Fibroblast of skin of back (primary cell): ENCODE measurements at regions not wholly inside any gene's neighbourhood (a gene's known extent, or its start where the extent isn't known, plus 50 kb on each side); places are given as distances from the start of the nearest gene placed in this dataset.

Experiments used
- DNase-seq: peaks from one replicate; pipeline ENCODE4 v3.0.0-alpha.2; 2013

GRCh38 chr5:121752149-121752548 is 99.5 kb upstream of the FTMT start:
- DNase-seq: no peak

GRCh38 chr5:121755266-121755665 is 96.4 kb upstream of the FTMT start:
- no peak for DNase-seq

- DNase-seq: no peak
Measured at GRCh38 chr5:121757753-121758152, 93.9 kb upstream of the FTMT start.

DNA sequence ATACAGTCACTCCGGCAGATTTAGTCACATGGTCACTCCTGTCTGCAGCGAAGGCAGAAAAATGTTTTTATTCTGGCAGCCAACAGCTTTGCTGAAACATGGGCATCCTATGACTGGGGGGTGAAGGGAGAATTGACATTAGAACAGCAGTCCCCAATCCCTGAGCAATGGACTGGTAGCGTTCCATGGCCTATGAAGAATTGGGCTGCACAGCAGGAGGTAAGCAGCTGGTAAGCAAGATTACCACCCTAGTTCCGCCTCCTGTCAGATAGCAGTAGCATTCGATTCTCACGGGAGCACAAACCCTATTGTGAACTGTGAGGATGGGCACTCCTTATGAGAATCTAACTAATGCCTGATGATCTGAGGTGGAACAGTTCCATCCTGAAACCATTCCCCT is 93.1 kb upstream of the FTMT start:
- DNase-seq: no peak

DNA sequence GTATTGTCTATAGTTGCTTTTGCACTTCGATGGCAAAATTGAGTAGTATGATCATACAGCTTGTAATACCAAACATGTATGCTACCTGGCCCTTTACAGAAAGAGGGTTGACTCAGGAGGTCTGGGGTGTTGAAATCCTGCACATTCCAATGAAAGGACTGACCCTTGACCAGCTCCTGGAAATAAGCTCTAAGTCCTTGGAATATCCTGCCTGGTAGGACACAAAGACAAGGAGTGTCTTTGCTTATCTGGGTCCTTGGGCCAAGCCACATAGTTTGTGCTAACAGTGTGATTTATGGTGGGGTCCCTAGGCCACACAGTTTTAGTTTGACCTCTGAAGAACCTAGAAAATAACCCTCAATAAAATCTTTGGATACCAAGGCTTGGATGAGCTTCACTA is 89.3 kb upstream of the FTMT start:
- DNase-seq: no peak

DNA sequence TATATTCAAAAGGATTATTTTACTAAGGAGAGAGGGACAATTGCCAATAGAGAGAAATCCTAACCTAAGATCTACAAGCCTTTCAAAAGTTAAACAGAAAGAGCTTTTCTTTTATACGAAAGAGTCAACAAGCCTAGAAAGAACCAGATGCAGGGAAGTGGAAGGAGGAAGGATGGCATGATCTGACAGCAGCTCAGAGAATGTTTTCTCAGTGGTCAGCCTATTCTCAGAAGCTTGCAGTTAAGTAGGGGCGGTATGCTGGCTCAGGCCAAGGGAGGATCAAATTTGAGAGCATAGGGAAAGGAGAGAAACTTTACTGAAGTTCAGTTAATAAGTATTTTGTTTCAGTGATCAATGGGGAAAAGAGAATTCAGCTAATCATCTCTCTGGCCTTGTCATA is 88.0 kb upstream of the FTMT start:
- DNase-seq: no peak

- DNase-seq: no peak
Measured at GRCh38 chr5:121780406-121780805, 71.3 kb upstream of the FTMT start.

DNA sequence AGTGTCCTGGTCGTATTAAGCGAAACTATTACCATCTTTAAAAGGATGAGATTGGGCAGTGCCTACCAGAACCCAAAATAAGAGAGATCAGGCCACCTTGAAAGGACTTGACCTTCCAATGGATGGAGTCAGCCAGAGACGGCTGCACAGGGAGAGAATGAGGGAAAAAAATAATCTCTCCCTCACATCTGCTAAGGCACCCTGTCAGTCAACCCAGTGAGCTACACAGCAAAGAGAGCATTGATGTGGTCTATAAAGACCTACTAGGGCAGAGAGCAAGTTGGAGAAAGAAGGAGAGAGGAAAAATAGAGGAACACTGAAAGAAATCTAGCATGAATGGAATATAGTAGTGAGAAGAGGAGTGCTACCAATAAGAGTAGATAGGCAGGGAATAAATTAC is 68.0 kb upstream of the FTMT start:
- no peak for DNase-seq

GRCh38 chr5:121793791-121794190 is 57.9 kb upstream of the FTMT start:
- no peak for DNase-seq

DNA sequence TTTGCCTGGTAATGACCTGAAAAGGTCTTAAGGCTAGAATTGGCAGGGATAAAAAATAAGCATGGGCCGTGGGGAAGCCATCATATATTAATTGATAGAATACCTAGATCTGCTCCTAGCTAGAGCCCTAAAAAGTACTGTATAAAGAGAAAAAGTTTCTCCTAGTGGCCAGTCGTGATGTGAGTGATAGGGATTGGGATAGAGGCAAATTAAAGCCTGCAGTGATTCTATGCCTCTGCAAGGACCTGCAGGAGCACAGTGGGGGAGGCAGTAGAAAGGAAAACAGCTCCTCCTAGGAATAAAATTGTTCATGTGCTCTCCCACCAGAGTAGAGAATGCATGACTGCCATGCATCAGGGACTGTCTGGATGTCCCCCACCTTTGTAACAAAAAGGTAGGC is 56.2 kb upstream of the FTMT start:
- no peak for DNase-seq

DNA sequence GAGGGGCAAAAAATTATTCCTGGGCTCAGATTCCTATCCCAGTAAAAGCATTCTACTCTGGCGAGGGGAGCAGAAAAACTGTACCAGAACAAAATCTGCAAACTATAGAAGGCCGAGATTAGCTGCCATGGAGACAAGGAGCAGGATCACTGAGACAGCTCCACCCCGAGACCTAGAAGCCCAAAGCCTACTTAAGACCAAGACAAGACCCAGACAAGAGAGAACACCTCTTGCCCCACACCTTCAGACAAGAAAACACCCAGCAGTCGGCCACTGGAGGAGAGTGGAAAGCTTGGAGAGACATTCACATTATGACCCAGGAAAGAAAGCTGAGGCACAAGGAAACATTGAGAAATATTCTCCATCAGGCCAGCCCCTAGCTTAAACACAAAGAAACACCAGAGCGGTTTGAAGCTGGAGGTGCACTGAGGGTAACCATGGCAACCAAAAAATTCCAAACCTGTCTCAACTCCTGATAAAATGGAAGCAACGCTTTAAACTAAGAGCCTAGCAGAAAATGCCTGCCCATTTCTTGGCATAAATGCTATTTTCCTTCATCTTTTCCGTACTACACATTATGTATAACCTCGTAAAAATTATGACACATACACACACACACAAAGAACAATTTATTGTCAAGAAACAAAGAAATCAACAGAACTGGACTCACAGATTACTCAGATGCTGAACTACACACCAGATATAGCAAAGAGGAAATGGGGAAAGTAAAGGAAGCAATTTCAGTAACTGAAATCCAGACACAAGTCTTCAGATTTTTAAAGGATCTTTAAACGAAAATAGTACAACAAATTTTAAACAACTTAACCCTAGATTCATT is 53.8 kb upstream of the FTMT start:
- no peak for DNase-seq
